ENCODE measurements at regions not wholly inside any gene's neighbourhood (a gene's known extent, or its start where the extent isn't known, plus 50 kb on each side); places are given as distances from the start of the nearest gene placed in this dataset.

DNA sequence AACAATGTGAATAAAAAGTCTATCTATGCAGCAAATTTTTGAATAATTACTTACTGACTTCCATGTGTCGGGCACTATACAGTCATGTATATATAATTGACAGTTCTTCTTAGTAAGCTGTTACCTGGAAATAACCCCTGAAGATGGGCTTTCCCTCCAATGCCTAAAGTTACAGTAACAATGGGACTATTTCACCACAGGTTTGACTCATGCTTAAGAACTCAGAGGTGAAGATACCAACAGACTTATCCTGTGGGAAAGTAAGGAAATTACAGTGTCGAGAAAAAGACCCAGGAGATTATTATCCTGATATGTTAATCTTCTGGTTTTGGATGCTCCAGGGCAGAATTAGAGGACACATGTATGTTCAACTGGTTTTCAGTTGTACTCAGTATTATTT, 601.5 kb upstream of the SOX9 start:
- Histone ChIP-seq H3K4me1 (replicated peaks) (no peaks in the 10 kb centered on the region), H3K27ac (no peak overlapping the region), H3K36me3 (no peaks in the 10 kb centered on the region), H3K27me3 (replicated peaks; ENCODE audit: insufficient read depth) (no peaks in the 10 kb centered on the region), H3K4me3 (no peak overlapping the region), H3K9me3 (no peaks in the 10 kb centered on the region)
- WGBS = 80% methylated on average over 2 of the region's 2 CpGs
- intact Hi-C loops (cut with DNase I) = no loop called here
- TF ChIP-seq, protein P1, sequence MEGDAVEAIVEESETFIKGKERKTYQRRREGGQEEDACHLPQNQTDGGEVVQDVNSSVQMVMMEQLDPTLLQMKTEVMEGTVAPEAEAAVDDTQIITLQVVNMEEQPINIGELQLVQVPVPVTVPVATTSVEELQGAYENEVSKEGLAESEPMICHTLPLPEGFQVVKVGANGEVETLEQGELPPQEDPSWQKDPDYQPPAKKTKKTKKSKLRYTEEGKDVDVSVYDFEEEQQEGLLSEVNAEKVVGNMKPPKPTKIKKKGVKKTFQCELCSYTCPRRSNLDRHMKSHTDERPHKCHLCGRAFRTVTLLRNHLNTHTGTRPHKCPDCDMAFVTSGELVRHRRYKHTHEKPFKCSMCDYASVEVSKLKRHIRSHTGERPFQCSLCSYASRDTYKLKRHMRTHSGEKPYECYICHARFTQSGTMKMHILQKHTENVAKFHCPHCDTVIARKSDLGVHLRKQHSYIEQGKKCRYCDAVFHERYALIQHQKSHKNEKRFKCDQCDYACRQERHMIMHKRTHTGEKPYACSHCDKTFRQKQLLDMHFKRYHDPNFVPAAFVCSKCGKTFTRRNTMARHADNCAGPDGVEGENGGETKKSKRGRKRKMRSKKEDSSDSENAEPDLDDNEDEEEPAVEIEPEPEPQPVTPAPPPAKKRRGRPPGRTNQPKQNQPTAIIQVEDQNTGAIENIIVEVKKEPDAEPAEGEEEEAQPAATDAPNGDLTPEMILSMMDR (IDR thresholded peaks at IDR 0.05) = no peak
- TF ChIP-seq POLR2A (IDR thresholded peaks at IDR 0.05) (no peak), POLR2AphosphoS5 (IDR thresholded peaks at IDR 0.05) (no peak)
- no peak for DNase-seq (ENCODE audit: low spot score)

DNA sequence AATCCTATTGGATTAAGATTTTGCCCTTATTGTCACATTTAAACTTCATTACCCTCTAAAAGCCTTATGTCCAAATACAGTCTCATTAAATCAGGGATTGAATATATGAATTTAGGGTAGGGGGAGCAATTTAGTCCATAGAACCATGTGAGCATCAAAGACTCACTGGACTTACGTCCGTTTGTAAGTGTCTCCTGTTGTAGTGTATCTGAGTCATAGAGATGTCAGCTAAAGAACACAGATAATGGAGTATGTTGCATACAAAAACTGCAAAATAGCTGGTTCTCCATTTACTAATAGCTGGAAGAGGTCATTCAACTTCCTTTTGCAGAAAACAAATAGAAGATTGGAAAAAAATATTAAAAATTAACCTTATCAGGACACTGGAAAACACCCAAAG, 599.1 kb upstream of the SOX9 start:
- Histone ChIP-seq H3K4me3 (no peak overlapping the region), H3K27me3 (replicated peaks; ENCODE audit: insufficient read depth) (no peaks in the 10 kb centered on the region), H3K4me1 (replicated peaks) (no peaks in the 10 kb centered on the region), H3K36me3 (no peaks in the 10 kb centered on the region), H3K27ac (no peak overlapping the region), H3K9me3 (no peaks in the 10 kb centered on the region)
- intact Hi-C loops (cut with DNase I) = no loop called here
- TF ChIP-seq POLR2AphosphoS5 (IDR thresholded peaks at IDR 0.05) (no peak), POLR2A (IDR thresholded peaks at IDR 0.05) (no peak)
- TF ChIP-seq, protein P1 (IDR thresholded peaks at IDR 0.05) = no peak
- DNase-seq (ENCODE audit: low spot score) = no peak
- 89% methylated on average over 2 of the region's 2 CpGs for WGBS

DNA sequence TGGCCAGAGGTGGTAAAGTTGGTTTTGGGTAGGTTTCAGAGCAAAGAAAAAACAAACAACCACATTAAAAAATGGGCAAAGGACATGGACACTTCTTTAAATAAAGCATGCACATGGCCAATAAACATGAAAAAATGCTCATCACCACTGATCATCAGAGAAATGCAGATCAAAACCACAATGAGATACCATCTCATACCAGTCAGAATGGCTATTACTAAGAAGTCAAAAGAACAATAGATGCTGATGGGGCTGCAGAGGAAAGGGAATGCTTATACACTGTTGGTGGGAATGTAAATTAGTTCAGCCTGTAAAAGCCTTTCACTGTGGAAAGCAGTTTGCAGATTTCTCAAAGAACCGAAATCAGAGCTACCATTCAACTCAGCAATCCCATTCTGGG, 598.4 kb upstream of the SOX9 start:
- no peak overlapping the region for H3K4me3 ChIP-seq
- no peak overlapping the region for H3K27ac ChIP-seq
- intact Hi-C loops (cut with DNase I) = no loop called here
- no peaks in the 10 kb centered on the region for H3K36me3 ChIP-seq
- WGBS = 94% methylated on average over 1 of the region's 1 CpG
- no peaks in the 10 kb centered on the region for H3K9me3 ChIP-seq
- TF ChIP-seq, protein P1 (IDR thresholded peaks at IDR 0.05) = no peak
- TF ChIP-seq POLR2AphosphoS5 (IDR thresholded peaks at IDR 0.05) (no peak), POLR2A (IDR thresholded peaks at IDR 0.05) (no peak)
- no peak for DNase-seq (ENCODE audit: low spot score)
- no peaks in the 10 kb centered on the region for H3K4me1 ChIP-seq (replicated peaks)
- H3K27me3 ChIP-seq (replicated peaks; ENCODE audit: insufficient read depth) = no peaks in the 10 kb centered on the region

DNA sequence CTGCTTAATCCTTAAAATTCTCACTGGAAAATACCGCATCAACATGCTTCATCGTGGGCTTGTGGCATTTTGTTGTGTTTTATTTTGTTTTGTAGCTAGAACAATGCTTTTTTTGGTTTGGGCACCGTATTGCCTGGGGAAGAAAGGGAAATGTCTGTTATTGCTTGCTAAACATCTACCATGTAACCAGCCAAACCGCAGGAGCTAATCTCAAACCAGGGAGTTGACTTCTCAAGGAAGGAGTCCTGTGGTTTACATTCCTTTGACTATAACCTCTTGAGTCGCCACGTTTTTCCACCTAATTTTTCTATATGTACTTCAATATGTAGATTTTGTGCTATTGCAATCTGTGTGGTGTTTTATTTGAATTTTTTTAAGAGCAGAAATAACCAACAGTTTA, 593.5 kb upstream of the SOX9 start:
- DNase-seq (ENCODE audit: low spot score) = no peak
- WGBS = 77% methylated on average over 6 of the region's 6 CpGs
- Histone ChIP-seq H3K36me3 (no peaks in the 10 kb centered on the region), H3K4me1 (replicated peaks) (no peaks in the 10 kb centered on the region), H3K27ac (no peak overlapping the region), H3K27me3 (replicated peaks; ENCODE audit: insufficient read depth) (no peaks in the 10 kb centered on the region), H3K4me3 (no peak overlapping the region), H3K9me3 (no peaks in the 10 kb centered on the region)
- no peak for TF ChIP-seq POLR2A (IDR thresholded peaks at IDR 0.05)
- TF ChIP-seq, protein P1 (IDR thresholded peaks at IDR 0.05) = no peak
- TF ChIP-seq POLR2AphosphoS5 (IDR thresholded peaks at IDR 0.05) = no peak
- intact Hi-C loops (cut with DNase I) = no loop called here

DNA sequence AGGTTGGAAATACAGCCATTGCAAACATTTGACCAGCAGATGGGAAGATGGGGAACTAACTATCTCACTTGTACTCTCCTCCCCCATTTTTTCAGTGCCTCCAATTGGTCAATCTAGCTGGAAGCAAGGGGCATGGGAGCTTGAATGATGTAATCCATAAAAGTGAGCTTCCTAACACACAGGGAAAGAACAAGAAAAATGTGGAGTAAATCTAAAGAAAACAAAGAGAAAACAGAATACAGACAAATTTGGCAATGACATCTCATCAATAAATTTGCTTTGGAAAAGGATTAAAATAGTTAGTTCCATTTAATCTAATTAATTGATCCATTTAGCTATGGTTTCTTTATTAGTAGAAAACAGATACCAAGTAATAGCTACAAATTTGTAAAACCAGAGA, 592.6 kb upstream of the SOX9 start:
- Histone ChIP-seq H3K4me1 (replicated peaks) (no peaks in the 10 kb centered on the region), H3K9me3 (no peaks in the 10 kb centered on the region), H3K4me3 (no peak overlapping the region), H3K27ac (no peak overlapping the region), H3K36me3 (no peaks in the 10 kb centered on the region), H3K27me3 (replicated peaks; ENCODE audit: insufficient read depth) (no peaks in the 10 kb centered on the region)
- intact Hi-C loops (cut with DNase I) = no loop called here
- TF ChIP-seq, protein P1 (IDR thresholded peaks at IDR 0.05) = no peak
- TF ChIP-seq POLR2AphosphoS5 (IDR thresholded peaks at IDR 0.05) (no peak), POLR2A (IDR thresholded peaks at IDR 0.05) (no peak)
- DNase-seq (ENCODE audit: low spot score) = no peak
